ENCODE measurements at regions not wholly inside any gene's neighbourhood (a gene's known extent, or its start where the extent isn't known, plus 50 kb on each side); places are given as distances from the start of the nearest gene placed in this dataset.

DNA sequence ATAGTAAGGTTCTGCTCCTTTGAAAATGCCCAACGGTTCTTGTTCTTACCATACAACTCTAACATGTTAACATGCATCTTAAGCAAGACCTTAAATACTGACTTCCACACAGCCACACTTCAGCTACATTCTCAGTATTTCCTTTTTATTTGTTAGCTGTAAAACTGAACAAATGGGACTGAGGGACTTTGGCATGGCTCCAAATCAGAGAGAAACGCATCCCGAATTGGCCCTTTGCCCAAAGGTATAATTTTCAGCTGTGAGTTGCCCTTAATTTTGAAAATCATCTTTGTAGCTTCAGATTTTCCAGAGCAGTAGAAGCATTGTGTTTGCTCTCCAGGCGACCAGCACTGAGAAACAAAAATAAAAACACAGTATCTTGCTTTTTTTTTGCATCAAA lies 56.4 kb downstream of the NEUROD6 start:
- DNase-seq (ENCODE audit: low read depth, low spot score) = no peak
- H3K27ac ChIP-seq = no peak overlapping the region

DNA sequence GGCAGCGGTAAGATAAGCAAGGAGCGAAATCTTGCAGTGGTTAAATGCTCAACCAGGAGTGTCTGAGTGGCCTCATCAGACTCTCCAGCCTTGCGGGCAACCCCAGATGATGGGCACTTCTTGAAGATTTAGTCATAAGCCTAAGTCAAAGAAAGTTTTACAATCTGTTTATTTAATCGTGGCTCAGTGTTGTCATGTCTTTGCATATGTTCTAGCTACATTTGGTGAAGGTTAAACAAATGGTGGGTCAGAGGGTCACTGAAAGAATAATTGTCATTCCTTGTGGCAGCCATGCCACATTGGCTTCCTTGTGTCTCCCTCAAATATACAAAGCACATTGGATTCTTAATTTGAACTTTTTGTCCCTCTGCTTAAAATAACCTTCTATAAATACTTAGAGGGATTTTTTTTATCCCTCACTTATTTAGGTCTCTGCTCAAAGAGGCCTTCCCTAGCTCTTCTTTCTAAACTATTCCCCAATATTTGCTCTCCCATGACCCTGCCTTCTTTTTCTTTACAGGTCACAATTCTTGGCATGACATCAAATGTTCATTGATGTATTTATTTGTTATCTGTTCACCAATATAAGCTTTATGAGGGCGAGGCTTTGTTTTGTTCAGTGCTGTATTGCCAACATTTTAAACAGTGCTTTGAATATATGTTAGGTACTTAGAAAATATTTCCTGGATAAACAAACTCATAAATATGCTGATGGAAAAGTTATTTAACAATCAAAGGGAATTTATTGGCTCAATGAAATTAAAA lies 68.7 kb downstream of the NEUROD6 start:
- DNase-seq (ENCODE audit: low read depth, low spot score) = peak; percentile 14
- no peak overlapping the region for H3K27ac ChIP-seq

DNA sequence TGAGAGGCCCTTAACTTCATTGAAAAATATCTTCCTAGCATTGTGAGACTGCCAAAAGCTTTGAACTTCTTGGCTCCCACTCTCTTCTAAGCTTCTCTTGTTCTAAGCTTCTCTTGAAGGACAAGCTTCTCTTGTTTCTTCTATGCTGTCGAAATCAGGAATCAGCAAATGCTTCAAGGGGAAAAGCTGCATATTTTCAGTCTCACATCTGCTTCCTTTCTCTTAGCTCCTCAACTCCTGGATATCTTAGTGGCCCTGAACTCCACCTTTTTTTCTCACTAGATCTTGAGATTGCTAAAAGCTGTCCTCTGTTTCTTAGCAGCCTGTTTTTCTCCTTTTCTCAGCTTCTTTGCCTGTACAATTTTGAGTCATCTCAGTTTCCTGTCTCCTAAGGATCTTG lies 73.0 kb downstream of the NEUROD6 start:
- no peak for DNase-seq (ENCODE audit: low read depth, low spot score)
- no peak overlapping the region for H3K27ac ChIP-seq

DNA sequence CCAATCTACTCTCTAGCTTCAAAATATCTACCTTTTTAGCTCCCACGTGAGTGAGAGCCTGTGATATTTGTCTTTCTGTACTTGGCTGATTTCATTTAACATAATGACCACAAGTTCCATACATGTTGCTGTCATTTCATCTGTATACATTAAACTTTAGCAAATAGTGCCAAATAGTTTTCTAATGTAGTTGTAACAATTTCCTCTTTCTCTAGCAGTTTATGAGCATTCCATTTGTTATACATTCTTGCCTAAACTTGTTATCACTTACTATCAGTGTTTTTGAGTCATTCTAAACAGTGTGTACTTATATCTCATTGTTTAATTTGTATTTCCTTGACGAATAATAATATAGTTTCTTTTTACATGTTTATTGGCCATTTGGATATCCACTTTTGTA lies 77.2 kb downstream of the NEUROD6 start:
- peak overlapping the region; percentile 13 for H3K27ac ChIP-seq
- DNase-seq (ENCODE audit: low read depth, low spot score) = peak; percentile 26

GRCh38 chr7:31261341-31261740 lies 79.2 kb downstream of the NEUROD6 start:
- no peak for DNase-seq (ENCODE audit: low read depth, low spot score)
- H3K27ac ChIP-seq = no peak overlapping the region

DNA sequence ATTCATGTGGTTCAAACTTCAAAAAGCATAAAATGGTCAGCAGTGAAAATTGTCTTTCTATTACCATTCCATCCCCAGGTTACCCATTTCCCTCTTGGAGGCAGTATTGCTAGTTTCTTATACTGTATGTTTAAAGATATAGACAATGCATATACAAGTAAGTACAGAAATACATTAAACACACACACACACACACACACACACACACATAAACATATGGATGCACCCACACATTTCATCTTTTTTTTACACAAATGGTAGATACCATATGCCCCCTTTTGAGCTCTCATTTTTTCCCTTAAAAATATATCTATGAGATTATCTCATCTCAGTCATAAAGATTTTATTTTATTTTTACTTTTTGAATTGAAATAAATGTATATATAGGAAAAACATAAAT lies 79.7 kb downstream of the NEUROD6 start:
- DNase-seq (ENCODE audit: low read depth, low spot score) = no peak
- H3K27ac ChIP-seq = no peak overlapping the region

DNA sequence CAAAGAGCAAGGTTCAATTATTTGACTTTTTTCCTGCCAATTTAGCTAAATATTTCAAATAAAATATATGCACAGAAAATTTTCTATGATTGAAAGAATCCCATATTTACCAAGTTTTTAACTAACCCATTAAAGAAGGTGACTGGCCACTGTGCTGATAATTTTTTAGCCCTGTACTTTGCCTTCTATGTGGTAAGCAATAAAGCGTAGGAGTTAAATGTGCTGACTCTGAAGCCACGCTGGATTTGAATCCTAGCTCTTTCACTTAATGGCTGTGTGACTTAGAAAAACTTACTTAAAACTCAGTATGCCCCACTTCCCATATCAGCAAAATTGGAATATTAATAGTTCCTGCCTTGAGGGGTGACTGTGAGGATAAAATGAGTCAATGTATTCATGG lies 82.1 kb downstream of the NEUROD6 start:
- no peak for DNase-seq (ENCODE audit: low read depth, low spot score)
- H3K27ac ChIP-seq = no peak overlapping the region

GRCh38 chr7:31256506-31256905 lies 84.0 kb downstream of the NEUROD6 start:
- no peak for DNase-seq (ENCODE audit: low read depth, low spot score)
- H3K27ac ChIP-seq = no peak overlapping the region

GRCh38 chr7:31254926-31255325 lies 85.6 kb downstream of the NEUROD6 start:
- DNase-seq (ENCODE audit: low read depth, low spot score) = no peak
- no peak overlapping the region for H3K27ac ChIP-seq

GRCh38 chr7:31253532-31253931 lies 87.0 kb downstream of the NEUROD6 start:
- no peak overlapping the region for H3K27ac ChIP-seq
- no peak for DNase-seq (ENCODE audit: low read depth, low spot score)

DNA sequence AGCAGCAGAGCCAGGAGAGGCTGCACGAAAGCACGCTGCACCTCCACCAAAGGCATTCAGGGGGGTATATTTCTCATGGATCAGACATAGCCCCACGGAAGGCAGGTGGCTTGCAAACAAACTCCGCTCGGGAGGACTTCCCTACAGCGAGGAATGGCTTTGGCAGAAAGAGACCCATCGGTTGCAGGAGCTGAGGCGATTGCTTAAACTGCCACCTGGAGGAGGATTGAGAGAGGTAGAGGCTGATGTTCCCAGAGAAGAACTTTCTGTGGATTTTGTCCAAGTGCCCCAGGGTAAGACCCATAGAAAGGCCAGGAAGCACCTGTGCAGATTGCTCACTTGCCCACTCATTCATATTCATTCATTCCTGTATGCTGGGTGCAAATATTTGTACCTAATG lies 89.1 kb downstream of the NEUROD6 start:
- H3K27ac ChIP-seq = no peak overlapping the region
- DNase-seq (ENCODE audit: low read depth, low spot score) = peak; percentile 3

DNA sequence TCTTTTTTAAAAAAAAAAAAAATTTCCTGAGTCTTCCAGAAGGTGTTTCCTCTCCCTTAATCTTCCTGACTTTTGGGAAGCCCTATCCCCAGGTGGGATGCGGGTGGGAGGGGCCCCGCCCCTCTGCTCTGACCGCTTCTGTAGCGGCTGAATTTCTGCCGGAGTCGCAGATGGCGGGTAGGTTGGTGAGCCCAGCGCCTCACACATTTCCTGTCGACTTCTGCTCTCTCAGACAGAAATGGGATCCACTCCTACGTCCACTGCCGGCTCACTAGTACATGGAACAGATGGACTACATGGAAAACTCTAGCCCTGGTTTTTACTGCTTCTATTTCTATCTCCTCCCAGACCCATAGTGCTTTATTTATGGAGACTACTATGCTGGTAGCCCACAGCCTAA lies 90.9 kb downstream of the NEUROD6 start:
- DNase-seq (ENCODE audit: low read depth, low spot score) = no peak
- no peak overlapping the region for H3K27ac ChIP-seq

- no peak for DNase-seq (ENCODE audit: low read depth, low spot score)
- H3K27ac ChIP-seq = no peak overlapping the region
Observed at GRCh38 chr7:31236868-31237267, 103.7 kb downstream of the NEUROD6 start.

- H3K27ac ChIP-seq = no peak overlapping the region
- DNase-seq (ENCODE audit: low read depth, low spot score) = no peak
Observed at GRCh38 chr7:31234836-31235605, 105.5 kb downstream of the NEUROD6 start.

DNA sequence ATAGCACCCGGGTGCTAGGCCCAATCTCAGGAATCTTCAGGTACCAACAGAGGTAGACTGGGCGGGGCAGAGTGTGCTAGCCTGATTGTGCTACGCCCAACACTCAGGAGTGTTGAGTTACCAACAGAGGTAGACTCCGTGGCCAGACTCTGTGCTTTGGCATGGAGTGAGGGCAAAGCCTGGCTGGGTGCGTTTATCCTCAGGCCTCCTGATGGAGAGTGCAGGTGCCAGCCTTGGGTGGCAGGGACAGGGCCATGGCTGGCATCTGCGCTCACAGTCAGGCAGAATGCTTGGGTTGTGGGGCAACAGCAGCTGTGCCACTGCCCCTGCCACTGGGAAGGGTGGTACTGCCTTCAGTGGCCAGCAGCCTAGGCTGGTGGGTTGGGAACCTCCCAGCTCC lies 111.6 kb downstream of the NEUROD6 start:
- DNase-seq (ENCODE audit: low read depth, low spot score) = no peak
- H3K27ac ChIP-seq = no peak overlapping the region

DNA sequence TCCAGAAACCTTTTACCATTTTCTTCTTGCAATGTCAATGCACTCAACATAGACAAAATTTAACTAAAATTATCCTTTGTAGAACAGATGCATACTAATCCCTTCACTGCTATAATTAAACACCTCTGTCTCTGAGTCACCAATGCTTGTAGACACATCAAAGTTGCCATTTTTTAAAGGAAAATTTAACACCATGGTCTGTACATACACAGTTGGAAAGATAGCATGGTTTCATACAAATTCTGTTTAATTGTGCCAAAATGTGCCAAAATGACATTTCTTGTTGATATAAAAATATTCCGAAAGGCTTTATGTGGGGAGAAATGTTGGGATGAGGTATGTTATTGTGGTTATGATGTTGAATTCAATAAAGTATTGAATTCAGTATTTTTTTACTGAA lies 125.8 kb downstream of the NEUROD6 start:
- H3K27ac ChIP-seq = no peak overlapping the region
- DNase-seq (ENCODE audit: low read depth, low spot score) = no peak

GRCh38 chr7:31211281-31211680 lies 129.2 kb downstream of the NEUROD6 start:
- DNase-seq (ENCODE audit: low read depth, low spot score) = no peak
- no peak overlapping the region for H3K27ac ChIP-seq

- H3K27ac ChIP-seq = no peak overlapping the region
- no peak for DNase-seq (ENCODE audit: low read depth, low spot score)
Observed at GRCh38 chr7:31204071-31204470, 136.5 kb downstream of the NEUROD6 start.

GRCh38 chr7:31203551-31203950 lies 137.0 kb downstream of the NEUROD6 start:
- H3K27ac ChIP-seq = no peak overlapping the region
- DNase-seq (ENCODE audit: low read depth, low spot score) = no peak

DNA sequence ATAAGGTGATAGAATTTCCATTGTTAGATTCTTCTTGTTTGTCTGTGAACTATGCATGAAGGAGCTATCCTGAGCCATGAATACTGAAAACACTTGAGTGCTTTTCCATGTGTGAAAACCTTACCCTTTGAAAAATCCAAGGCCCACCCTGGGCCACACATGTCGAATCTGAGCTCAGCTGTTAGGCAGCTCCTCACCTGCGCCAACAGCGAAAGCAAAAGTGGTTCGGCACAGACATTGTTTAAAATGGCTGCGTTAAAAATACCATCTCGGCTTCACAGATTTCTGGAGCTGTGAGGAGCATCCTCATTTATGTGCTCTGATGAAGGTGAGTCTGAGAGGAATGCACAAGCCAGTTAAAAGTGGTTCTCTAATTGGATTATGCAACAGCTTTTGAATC lies 137.7 kb downstream of the NEUROD6 start:
- no peak for DNase-seq (ENCODE audit: low read depth, low spot score)
- H3K27ac ChIP-seq = no peak overlapping the region

DNA sequence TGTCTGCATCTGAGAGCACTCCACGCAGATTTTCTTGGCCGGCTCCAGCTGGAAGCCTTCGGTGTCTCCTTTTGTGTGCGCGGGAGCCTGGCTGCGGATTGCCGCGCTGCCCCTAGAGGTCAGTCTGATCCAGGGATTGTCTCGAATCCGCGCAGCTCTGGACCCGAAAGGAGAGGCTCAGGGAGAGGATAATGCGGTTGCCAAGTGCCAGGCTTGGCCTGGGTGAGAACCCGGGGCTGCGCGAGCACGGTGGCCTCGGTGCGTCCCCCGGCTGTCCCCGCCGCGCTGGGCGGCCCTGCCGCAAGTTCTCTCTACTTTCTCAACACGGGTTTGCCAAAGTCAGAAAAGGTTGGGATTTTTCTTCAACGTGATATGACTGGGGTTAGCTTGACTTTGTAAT lies 140.9 kb downstream of the ADCYAP1R1 start:
- H3K27ac ChIP-seq = no peak overlapping the region
- no peak for DNase-seq (ENCODE audit: low read depth, low spot score)

DNA sequence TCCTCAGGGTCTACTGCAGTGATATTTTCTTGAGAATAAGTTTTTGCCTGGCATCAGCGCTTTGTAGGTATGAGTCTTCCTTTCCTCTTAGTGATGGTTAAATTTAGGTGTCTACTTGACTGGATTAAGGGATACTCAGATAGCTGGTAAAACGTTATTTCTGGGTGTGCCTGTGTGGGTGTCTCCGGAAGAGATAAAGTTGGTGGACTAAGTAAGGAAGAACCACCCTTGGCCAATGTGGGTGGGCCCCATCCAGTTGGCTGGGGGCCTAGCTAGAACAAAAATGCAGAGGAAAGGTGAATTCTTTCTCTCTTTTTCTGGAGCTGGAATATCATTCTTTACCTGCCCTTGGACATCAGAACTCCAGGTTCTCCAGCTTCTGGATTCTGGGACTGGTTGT lies 138.8 kb downstream of the ADCYAP1R1 start:
- no peak for DNase-seq (ENCODE audit: low read depth, low spot score)
- no peak overlapping the region for H3K27ac ChIP-seq
